CD4-positive, alpha-beta T cell treated with Interleukin-1 beta for 1 hour (primary cell): ENCODE measurements at regions not wholly inside any gene's neighbourhood (a gene's known extent, or its start where the extent isn't known, plus 50 kb on each side); places are given as distances from the start of the nearest gene placed in this dataset.
"Not testable (repeated sequence)": the region's sequence is repeated elsewhere in the genome, so short reads cannot be mapped to it uniquely, and the experiment has no call there.

Experiments
- DNase-seq, 2 donors: peaks; one replicate each; pipeline ENCODE4 v3.0.0-alpha.2; 2020 to 2022

GRCh38 chr11:127805771-127806170, 781.6 kb downstream of the ETS1 start:
- no peak for DNase-seq

- DNase-seq: no peak
These were observed 782.5 kb downstream of the ETS1 start for GRCh38 chr11:127804747-127805400.

DNA sequence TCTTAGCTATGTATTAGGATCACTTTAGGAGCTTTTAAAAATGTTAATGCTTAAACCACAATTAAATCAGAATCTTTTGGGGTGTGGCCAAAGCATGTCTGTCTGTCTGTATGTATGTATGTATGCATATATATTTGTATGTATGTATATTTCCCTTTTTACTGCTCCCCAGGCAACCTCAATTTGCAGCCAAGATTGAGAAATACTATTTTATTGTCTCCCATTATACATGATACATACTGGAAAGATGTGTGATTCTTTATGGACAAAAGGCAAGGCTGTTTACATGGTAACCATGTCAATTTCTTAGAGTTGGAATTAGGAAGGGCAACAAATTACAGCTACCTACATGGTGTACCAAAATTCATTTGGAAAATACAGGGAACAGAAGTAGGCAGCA, 783.6 kb downstream of the ETS1 start:
- no peak for DNase-seq

DNA sequence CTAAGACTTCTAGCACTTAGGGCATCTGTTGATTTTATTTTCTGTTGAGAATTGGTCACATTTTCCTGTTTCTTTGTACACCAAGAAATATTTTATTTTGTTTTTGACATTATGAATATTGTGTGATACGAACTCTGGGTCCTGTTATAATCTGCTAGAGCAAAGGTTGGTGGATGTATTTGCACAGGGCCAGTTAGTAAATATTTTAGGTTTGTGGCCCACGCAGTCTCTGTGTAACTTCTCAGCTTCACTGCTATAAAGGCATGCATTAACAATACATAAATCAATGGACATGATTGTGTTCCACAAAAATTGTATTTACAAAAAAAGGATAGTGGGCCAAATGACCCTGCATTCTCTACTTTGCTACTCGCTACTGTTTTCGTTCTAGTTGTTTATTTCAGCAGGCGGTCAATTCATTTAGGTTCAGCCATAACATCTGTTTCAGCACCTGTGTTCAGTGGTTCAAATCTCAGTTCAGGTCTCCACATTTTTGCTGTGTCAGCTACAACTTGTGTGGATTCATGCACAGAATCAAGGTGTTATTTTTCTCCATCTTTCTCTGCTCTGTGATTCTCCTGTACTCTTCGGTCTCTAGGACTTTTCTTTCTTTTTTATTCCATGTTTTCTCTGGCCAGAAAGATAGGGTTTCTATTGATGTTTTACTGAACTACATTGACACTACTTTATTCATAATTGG, 786.2 kb downstream of the ETS1 start:
- DNase-seq: no peak

DNA sequence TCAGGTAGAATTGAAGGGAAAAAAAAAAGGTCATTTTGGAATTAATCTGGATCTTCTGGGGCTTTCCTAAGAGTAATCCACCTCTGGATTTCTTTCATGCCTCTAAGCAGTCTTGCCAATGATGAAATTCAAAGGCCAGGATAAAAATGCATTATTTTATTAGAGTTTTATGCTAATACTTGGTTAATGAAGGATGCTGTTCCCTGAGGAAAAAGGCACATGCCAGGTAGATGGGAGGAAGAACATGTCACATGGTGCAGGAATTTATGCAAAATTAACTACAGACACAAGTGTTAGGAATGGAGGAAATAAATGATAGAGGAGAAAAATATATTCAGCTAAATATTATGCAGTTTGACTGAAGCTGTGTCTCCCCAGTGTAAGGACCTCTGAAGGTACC, 792.0 kb downstream of the ETS1 start:
- DNase-seq: no peak

DNA sequence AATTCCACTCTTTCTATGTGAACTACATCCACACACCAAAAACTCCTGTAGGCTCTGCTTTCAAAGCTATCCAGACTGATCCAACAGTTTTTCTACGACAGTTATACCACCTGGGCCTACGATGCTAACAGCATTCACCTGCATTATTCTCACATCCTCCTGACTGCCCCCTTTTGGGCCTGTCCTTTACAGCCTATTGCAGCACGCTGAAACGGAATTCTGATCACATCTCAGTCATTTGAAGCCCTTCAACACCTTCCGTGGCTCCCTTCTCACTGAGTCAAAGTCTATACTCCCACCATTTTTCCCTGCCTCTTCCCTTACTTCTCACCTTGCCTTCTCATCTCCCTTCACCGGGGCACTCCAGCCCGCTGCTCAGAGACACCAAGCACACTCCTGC, 791.3 kb upstream of the KIRREL3 start:
- no peak for DNase-seq

DNA sequence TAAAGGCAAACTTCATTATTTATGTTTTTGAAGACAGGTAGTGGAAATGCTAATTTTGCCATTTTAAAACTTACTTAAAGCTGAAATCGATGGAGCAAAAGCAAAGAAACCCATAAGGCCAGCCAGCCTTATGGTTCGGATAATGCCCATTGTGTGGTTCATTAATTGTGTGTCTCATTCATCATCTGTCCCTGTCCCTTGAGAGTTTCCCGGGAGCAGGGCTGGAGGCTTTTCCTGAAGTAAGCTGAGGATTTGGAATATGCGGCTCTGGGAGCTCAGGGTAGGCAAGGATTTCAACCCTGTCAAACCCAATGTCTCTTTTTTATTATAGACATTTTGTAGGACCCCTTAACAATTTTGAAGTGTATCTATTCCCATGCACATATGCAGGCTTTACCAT, 790.0 kb upstream of the KIRREL3 start:
- DNase-seq: no peak

- no peak for DNase-seq
These were observed 789.4 kb upstream of the KIRREL3 start for GRCh38 chr11:127789927-127790326.

- not testable (repeated sequence) for DNase-seq
These were observed 772.4 kb upstream of the KIRREL3 start for GRCh38 chr11:127772938-127773337.

GRCh38 chr11:127768931-127769330, 768.4 kb upstream of the KIRREL3 start:
- not testable (repeated sequence) for DNase-seq

DNA sequence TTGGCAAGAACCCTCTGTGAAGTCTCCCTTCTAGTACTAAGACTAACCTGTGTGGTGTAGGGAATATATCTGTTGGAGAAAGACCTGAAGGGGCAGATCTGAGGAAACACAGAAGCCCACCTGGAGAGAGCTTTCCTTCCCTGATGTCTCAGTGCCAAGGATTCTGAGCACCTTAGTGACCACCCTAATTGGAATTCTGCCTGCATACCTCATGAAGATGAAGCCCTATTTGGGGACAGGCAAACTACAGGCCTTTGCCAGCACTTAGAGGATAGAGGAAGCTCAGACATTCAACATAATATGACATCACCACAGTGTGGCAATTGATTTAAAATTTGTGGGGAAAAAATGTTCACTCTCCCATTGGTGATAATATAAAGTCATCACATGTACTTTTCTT, 766.2 kb upstream of the KIRREL3 start:
- DNase-seq: no peak

GRCh38 chr11:127738771-127739286, 738.3 kb upstream of the KIRREL3 start:
- no peak for DNase-seq

DNA sequence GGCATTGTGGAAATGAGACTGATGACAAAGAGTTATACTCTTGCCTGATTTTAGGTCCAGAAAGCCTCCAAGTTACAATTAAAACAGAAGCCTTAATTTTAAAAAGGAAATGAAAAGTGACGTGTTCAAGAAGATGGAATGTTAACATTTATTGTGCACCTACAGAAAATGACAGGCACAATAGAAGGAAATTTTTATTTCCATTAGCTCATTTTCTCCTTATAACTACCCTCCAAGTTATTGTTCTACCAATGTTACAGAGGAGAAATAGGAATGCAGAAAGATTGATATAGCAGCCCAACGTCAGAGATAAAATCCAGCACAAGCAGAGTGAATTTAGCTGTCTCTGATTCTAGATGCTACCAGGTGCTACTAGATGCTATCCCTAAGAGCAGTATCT, 736.9 kb upstream of the KIRREL3 start:
- no peak for DNase-seq

- peak in 1 of 2 donors; percentile 0 for DNase-seq
These were observed 733.0 kb upstream of the KIRREL3 start for GRCh38 chr11:127733552-127733951.

DNA sequence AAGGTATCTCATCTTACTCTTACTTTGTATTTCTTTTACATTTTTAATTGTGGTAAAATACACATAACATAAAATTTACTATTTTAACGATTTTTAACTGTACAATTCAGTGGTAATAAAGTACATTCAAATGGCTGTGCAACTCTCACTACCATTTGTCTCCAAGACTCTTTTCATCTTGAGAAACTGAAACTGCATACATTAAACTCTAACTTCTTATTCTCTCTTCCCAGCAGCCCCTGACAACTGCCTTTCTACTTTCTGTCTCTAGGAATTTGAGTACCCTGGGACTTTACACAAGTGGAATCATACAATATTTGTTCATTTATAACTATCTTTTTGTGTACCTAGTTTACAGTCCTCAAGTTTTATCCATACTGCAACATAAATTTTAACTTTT, 725.8 kb upstream of the KIRREL3 start:
- DNase-seq: no peak

DNA sequence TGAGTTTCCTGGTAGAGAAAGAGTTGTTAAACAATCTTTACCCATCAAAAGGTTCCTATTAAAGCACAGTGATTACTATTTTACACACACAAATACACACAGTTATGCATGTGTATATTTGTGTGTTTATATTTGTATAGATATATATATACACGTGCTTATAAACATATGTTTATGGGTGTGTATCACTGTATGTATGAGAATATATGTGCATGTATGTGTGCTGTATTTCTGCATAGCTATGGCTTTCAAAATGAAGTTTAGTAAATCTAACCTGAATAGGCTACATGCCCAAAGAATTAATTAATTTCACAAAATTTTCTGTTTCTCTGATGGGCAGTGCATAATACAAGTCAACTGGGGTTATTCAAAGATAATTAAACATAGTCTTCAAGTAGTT, 723.1 kb upstream of the KIRREL3 start:
- DNase-seq: no peak

DNA sequence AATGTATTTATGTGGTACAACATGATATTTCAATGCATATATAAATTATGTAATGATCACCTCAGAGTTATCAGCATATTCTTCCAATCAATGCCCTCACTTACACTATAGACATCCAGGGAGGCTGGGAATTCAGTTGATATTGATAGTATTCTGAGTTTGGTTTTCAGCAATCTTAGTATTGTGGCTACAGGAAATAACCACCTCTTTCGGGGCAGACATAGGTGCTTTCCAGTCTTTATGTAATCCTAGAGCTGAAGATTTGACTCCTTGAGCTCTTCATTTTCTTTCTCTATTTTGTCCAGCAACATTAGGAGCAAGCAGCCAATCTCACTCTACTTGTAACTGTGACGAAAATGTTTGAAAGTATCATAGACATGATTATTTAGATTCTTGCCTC, 712.7 kb upstream of the KIRREL3 start:
- DNase-seq: no peak

DNA sequence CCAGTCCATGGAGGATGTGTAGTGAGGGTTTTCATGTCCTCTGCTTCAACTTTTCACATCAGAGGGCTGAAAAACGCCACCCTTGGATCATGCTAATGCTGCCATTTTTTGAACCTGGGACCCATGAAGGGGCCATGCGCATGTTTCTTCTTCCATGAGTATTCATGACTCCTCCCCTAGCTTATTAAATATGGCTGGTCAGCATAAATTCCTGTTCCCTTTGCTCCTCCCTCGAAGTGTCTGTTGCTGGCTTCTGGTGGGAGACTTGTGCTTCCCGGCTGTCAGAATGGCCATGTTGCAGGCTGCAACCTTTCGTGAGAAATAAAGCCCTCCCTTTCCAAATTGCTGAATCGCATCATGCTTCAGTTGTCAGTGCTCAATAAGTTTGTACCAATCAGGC, 711.2 kb upstream of the KIRREL3 start:
- no peak for DNase-seq

DNA sequence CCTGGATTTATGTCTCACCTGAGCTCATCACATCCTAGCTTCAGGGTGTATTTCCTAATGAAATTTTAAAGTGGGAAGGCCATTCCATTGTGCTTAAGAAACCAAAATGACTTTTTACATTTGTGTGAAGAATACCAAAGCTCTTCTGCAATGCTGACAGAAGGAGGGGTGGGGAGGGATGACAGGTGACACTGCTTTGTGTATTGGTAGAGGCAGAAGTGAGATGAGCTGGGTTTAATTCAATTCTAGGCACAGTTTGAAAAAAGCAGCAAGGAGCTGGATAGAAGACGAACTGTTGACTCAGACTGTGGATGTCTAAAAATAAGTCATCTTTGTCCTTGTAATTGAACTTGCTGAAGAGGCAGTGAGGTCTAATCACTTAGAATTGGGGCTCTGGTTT, 710.3 kb upstream of the KIRREL3 start:
- DNase-seq: no peak

DNA sequence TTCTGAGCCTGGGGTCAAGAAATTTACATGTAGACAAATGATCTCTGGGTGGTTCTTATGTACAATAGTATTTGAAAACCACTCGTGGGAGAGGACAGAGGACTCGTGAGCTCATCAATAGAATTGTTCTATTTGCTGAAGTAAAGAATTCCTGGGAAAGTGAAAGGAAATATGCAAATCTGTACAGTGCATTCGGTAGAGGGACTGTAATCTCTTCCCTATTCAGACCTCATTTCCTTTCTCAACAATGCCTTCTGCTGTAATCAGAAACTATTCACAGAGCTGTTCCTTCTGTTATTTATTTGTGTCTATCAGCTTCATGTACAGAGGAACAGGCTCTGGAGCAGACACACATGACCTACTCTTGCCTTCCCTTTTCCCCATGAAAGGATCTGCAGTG, 709.4 kb upstream of the KIRREL3 start:
- DNase-seq: no peak

GRCh38 chr11:127693686-127694085, 693.1 kb upstream of the KIRREL3 start:
- no peak for DNase-seq

DNA sequence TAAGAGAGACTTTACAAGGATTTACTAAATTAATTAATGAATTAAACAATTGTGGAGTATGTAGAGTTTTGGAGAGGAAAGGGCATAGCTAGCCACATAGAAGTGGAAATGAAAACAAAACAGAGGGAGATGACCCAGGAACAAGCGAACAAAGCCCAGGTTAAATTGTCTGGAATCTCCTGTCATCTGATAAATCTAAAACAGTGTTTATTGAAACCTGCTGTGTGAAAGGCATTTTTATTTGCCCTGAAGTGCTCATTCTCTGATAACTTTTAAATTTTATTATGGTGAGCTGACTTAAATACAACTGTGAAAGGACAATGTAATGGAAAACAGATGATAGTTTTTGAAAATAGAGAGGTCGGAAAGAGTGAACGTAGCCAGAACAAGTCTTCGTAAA, 682.8 kb upstream of the KIRREL3 start:
- DNase-seq: no peak

GRCh38 chr11:127679816-127680545, 679.4 kb upstream of the KIRREL3 start:
- DNase-seq: no peak

DNA sequence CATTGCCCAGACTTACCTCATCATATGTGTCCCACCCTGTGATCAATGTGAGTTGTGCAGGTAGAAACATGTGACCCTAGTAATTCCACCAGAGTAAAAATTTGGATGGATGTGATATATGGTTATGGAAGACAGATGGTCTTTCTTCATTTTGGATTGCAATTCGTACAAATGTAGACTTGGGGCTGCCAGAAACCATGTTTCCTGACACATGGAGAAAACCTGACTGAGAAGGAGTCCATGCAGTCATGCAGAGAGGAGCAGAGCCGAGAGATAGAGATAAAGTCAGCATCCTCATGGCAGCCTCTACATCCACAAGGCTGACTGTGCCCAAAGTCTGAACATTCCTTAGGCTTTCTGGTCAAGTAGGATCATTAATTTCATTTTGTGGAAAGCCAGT, 678.1 kb upstream of the KIRREL3 start:
- DNase-seq: no peak
